GM19023 (cell line): ENCODE measurements at regions not wholly inside any gene's neighbourhood (a gene's known extent, or its start where the extent isn't known, plus 50 kb on each side); places are given as distances from the start of the nearest gene placed in this dataset.

Experiments used
- ATAC-seq: cut with Tn5 transposase; IDR thresholded peaks from one replicate; pipeline ENCODE4 v1.9.1; 2021; ENCODE audit warnings: mild to moderate bottlenecking, moderate library complexity; ENCODE audit not compliant: unreplicated experiment

GRCh38 chr1:87666681-87667080 is 338.0 kb downstream of the LMO4 start:
- no peak for ATAC-seq

- no peak for ATAC-seq
Measured at GRCh38 chr1:87669674-87670073, 341.0 kb downstream of the LMO4 start.

- ATAC-seq: no peak
Measured at GRCh38 chr1:87673309-87673708, 344.6 kb downstream of the LMO4 start.

GRCh38 chr1:87673748-87674147 is 345.1 kb downstream of the LMO4 start:
- no peak for ATAC-seq

- ATAC-seq: no peak
Measured at GRCh38 chr1:87674791-87675190, 346.1 kb downstream of the LMO4 start.

- no peak for ATAC-seq
Measured at GRCh38 chr1:87678266-87678665, 349.6 kb downstream of the LMO4 start.

GRCh38 chr1:87682565-87682964 is 353.9 kb downstream of the LMO4 start:
- no peak for ATAC-seq

GRCh38 chr1:87683196-87683956 is 354.7 kb downstream of the LMO4 start:
- ATAC-seq: no peak

GRCh38 chr1:87684194-87684593 is 355.5 kb downstream of the LMO4 start:
- no peak for ATAC-seq

- ATAC-seq: no peak
Measured at GRCh38 chr1:87684713-87685205, 356.1 kb downstream of the LMO4 start.

- no peak for ATAC-seq
Measured at GRCh38 chr1:87685311-87686135, 356.8 kb downstream of the LMO4 start.

- ATAC-seq: no peak
Measured at GRCh38 chr1:87686136-87686495, 357.4 kb downstream of the LMO4 start.

- no peak for ATAC-seq
Measured at GRCh38 chr1:87686671-87687070, 358.0 kb downstream of the LMO4 start.

GRCh38 chr1:87688136-87688535 is 359.5 kb downstream of the LMO4 start:
- no peak for ATAC-seq

- ATAC-seq: no peak
Measured at GRCh38 chr1:87689487-87689886, 360.8 kb downstream of the LMO4 start.

- no peak for ATAC-seq
Measured at GRCh38 chr1:87696483-87696882, 367.8 kb downstream of the LMO4 start.

- ATAC-seq: no peak
Measured at GRCh38 chr1:87702455-87702854, 373.8 kb downstream of the LMO4 start.

- no peak for ATAC-seq
Measured at GRCh38 chr1:87705233-87705632, 376.6 kb downstream of the LMO4 start.

- no peak for ATAC-seq
Measured at GRCh38 chr1:87706203-87706602, 377.5 kb downstream of the LMO4 start.

- ATAC-seq: no peak
Measured at GRCh38 chr1:87706779-87707228, 378.1 kb downstream of the LMO4 start.

- no peak for ATAC-seq
Measured at GRCh38 chr1:87707411-87707810, 378.7 kb downstream of the LMO4 start.
